ENCODE measurements at regions not wholly inside any gene's neighbourhood (a gene's known extent, or its start where the extent isn't known, plus 50 kb on each side); places are given as distances from the start of the nearest gene placed in this dataset.

DNA sequence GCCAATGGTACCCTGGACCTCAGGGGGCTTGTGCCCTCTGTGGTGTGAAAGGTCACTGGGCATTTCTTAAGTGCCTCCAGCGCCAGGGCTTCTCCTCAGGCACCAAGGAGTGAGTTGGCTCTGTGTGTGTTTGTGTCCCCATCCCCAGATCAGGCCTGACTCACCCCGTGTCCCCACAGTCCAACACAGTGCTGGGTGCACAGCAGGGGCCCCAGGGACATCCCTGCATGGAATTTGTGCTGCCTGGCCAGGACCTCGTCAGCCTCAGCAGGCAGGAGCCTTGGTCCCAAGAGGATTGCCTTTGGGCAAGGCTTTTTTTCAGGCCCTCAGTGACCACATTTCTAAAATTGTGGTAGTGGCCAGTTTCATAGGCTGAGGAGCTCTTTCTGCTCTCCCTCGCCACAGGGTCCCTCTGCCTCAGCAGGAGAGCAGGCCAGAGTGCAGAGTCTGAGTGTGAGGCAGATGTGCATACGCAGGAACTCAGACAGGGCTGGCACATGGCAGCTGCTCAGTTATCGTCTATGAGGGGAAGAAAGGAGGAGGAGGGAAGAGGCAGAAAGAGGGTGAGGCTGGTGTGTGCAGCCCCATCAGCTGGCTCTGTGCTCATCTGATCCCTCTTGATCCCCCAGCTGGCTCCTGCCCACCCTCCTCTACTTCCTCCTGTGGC lies 215.6 kb downstream of the RPLP1 start:
- no peak overlapping the region for H3K4me3 Mint-ChIP-seq
- DNase-seq (ENCODE audit: low read depth, low spot score) = no peak

DNA sequence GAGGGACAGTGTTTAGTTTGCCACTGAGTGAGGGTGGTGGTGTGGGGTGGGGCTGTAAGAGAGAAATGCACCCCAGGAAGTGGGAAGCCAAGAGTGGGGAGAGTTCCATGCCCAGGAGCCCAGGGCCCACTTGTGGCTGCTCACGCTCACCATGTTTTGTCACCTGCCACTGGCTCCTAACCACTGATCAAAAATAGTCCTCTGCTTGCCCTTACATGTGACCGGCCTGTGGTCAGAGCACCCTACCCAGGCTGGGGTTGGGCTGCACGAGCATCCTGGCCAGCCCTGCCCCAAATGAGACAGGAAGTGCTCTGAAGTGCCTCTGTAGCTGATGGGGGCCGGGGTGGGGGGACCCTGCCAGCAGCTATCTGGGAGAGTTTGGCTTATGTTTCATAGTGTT lies 216.3 kb downstream of the RPLP1 start:
- H3K36me3 Mint-ChIP-seq (ENCODE audit: low read depth) = no peaks in the 10 kb centered on the region
- no peak overlapping the region for H3K4me3 Mint-ChIP-seq
- TF ChIP-seq, protein P1, sequence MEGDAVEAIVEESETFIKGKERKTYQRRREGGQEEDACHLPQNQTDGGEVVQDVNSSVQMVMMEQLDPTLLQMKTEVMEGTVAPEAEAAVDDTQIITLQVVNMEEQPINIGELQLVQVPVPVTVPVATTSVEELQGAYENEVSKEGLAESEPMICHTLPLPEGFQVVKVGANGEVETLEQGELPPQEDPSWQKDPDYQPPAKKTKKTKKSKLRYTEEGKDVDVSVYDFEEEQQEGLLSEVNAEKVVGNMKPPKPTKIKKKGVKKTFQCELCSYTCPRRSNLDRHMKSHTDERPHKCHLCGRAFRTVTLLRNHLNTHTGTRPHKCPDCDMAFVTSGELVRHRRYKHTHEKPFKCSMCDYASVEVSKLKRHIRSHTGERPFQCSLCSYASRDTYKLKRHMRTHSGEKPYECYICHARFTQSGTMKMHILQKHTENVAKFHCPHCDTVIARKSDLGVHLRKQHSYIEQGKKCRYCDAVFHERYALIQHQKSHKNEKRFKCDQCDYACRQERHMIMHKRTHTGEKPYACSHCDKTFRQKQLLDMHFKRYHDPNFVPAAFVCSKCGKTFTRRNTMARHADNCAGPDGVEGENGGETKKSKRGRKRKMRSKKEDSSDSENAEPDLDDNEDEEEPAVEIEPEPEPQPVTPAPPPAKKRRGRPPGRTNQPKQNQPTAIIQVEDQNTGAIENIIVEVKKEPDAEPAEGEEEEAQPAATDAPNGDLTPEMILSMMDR (conservative IDR thresholded peaks at IDR 0.05) = no peak
- H3K27ac Mint-ChIP-seq (ENCODE audit: unreplicated experiment) = no peak overlapping the region
- H3K4me1 Mint-ChIP-seq = peaks cover 11% of the 10 kb centered on the region
- H3K27me3 Mint-ChIP-seq (ENCODE audit: low read depth) = peaks cover 8% of the 10 kb centered on the region
- no peaks in the 10 kb centered on the region for H3K9me3 Mint-ChIP-seq
- DNase-seq (ENCODE audit: low read depth, low spot score) = no peak

More for the DNA sequence above, 215.6 kb downstream of the RPLP1 start:
- H3K27ac Mint-ChIP-seq (ENCODE audit: unreplicated experiment) = no peak overlapping the region
- TF ChIP-seq, protein P1 (conservative IDR thresholded peaks at IDR 0.05) = no peak
- peaks cover 11% of the 10 kb centered on the region for H3K4me1 Mint-ChIP-seq
- no peaks in the 10 kb centered on the region for H3K9me3 Mint-ChIP-seq
- no peaks in the 10 kb centered on the region for H3K36me3 Mint-ChIP-seq (ENCODE audit: low read depth)
- peaks cover 6% of the 10 kb centered on the region for H3K27me3 Mint-ChIP-seq (ENCODE audit: low read depth)

- no peak overlapping the region for H3K27ac Mint-ChIP-seq (ENCODE audit: unreplicated experiment)
- no peak for DNase-seq (ENCODE audit: low read depth, low spot score)
- H3K9me3 Mint-ChIP-seq = no peaks in the 10 kb centered on the region
- peaks cover 11% of the 10 kb centered on the region for H3K4me1 Mint-ChIP-seq
- TF ChIP-seq, protein P1 (conservative IDR thresholded peaks at IDR 0.05) = no peak
- H3K36me3 Mint-ChIP-seq (ENCODE audit: low read depth) = no peaks in the 10 kb centered on the region
- H3K27me3 Mint-ChIP-seq (ENCODE audit: low read depth) = peaks cover 12% of the 10 kb centered on the region
- H3K4me3 Mint-ChIP-seq = no peak overlapping the region
Measured at GRCh38 chr15:69669446-69669845, 216.8 kb downstream of the RPLP1 start.

- no peaks in the 10 kb centered on the region for H3K4me1 Mint-ChIP-seq
- H3K27ac Mint-ChIP-seq (ENCODE audit: unreplicated experiment) = no peak overlapping the region
- peaks cover 40% of the 10 kb centered on the region for H3K27me3 Mint-ChIP-seq (ENCODE audit: low read depth)
- no peak overlapping the region for H3K4me3 Mint-ChIP-seq
- H3K36me3 Mint-ChIP-seq (ENCODE audit: low read depth) = no peaks in the 10 kb centered on the region
- no peak for DNase-seq (ENCODE audit: low read depth, low spot score)
- no peaks in the 10 kb centered on the region for H3K9me3 Mint-ChIP-seq
- TF ChIP-seq, protein P1 (conservative IDR thresholded peaks at IDR 0.05) = no peak
Measured at GRCh38 chr15:69673291-69673881, 220.8 kb downstream of the RPLP1 start.

- Mint-ChIP-seq H3K27me3 (ENCODE audit: low read depth) (peaks cover 44% of the 10 kb centered on the region), H3K27ac (ENCODE audit: unreplicated experiment) (no peak overlapping the region), H3K36me3 (ENCODE audit: low read depth) (no peaks in the 10 kb centered on the region), H3K4me1 (no peaks in the 10 kb centered on the region), H3K9me3 (no peaks in the 10 kb centered on the region), H3K4me3 (no peak overlapping the region)
- no peak for DNase-seq (ENCODE audit: low read depth, low spot score)
- TF ChIP-seq, protein P1 (conservative IDR thresholded peaks at IDR 0.05) = no peak
Measured at GRCh38 chr15:69675731-69676130, 223.1 kb downstream of the RPLP1 start.
